ENCODE measurements at regions not wholly inside any gene's neighbourhood (a gene's known extent, or its start where the extent isn't known, plus 50 kb on each side); places are given as distances from the start of the nearest gene placed in this dataset.

DNA sequence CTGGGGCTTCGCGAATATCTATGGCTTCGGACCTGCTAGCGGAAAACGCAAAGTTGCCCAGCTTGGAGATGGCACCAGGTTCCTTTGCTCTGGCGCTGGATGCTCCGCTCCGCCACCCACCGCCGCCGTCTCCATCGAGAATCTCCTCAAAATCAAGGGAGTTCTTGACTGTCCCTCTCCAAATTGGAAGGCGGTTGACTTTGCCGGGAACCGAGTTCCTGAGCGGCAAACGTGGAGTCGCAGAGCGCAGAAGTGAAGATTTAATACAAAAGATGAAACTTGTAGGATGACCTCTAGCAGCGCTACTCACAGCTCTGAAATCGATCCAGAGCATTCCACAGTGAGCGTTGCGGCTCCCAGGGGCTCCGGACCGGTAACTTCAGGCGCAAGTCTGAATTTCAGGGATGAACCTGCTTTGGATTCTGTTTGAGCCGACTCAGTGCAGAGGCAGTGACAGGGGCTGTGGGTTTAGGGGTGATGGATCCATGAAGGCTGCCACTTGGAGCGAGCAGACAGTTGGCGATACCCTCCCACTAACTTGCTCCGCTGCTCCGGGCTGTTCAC lies 1641.5 kb upstream of the C9orf72 start:
- POLR2A ChIA-PET, result no interaction called here
- H3K27me3 ChIP-seq (ENCODE audit: control insufficient read depth in 2 of 2, insufficient read depth in 2 of 2, low read length in 2 of 2), result peaks cover 0 to 14% of the 10 kb centered on the region in 2 donors
- H3K27ac ChIP-seq (ENCODE audit: low read depth, low read length), result no peak overlapping the region

GRCh38 chr9:29217966-29218365 lies 1644.7 kb upstream of the C9orf72 start:
- peaks cover 30 to 39% (median 36%) of the 10 kb centered on the region in 5 donors for H3K27me3 Mint-ChIP-seq
- DNase-seq (no peak), ATAC-seq (no peak)
- Histone ChIP-seq H3K4me1 (ENCODE audit: control insufficient read depth in 2 of 2, insufficient read depth in 2 of 2, low read length in 2 of 2) (no peaks in the 10 kb centered on the region), H3K27me3 (ENCODE audit: control insufficient read depth in 2 of 2, insufficient read depth in 2 of 2, low read length in 2 of 2) (peaks cover 0 to 11% of the 10 kb centered on the region in 2 donors), H3K36me3 (ENCODE audit: control insufficient read depth in 2 of 3, insufficient read depth in 3 of 3, low read length in 3 of 3) (no peaks in the 10 kb centered on the region), H3K4me3 (ENCODE audit: low read length) (no peak overlapping the region), H3K27ac (ENCODE audit: low read depth, low read length) (no peak overlapping the region), H3K9me3 (ENCODE audit: control insufficient read depth in 2 of 3, low read length in 3 of 3) (no peaks in the 10 kb centered on the region)
- no peak overlapping the region for H3K4me3 Mint-ChIP-seq
- no peak overlapping the region for H3K27ac Mint-ChIP-seq
- POLR2A ChIA-PET, result no interaction called here
- peaks cover 0 to 10% (median 8%) of the 10 kb centered on the region in 7 donors for H3K4me1 Mint-ChIP-seq
- CTCF ChIA-PET, result no interaction called here
- intact Hi-C loops (cut with micrococcal nuclease), result no loop called here
- peaks cover 0 to 7% (median 0%) of the 10 kb centered on the region in 11 donors for H3K9me3 Mint-ChIP-seq
- H3K36me3 Mint-ChIP-seq, result no peaks in the 10 kb centered on the region

More for the DNA sequence above, 1641.5 kb upstream of the C9orf72 start:
- no peaks in the 10 kb centered on the region for H3K36me3 Mint-ChIP-seq
- H3K9me3 Mint-ChIP-seq, result peaks cover 0 to 9% (median 0%) of the 10 kb centered on the region in 11 donors
- Histone ChIP-seq H3K4me1 (ENCODE audit: control insufficient read depth in 2 of 2, insufficient read depth in 2 of 2, low read length in 2 of 2) (no peaks in the 10 kb centered on the region), H3K36me3 (ENCODE audit: control insufficient read depth in 2 of 3, insufficient read depth in 3 of 3, low read length in 3 of 3) (no peaks in the 10 kb centered on the region), H3K4me3 (ENCODE audit: low read length) (no peak overlapping the region), H3K9me3 (ENCODE audit: control insufficient read depth in 2 of 3, low read length in 3 of 3) (no peaks in the 10 kb centered on the region)
- ATAC-seq, result no peak
- H3K27me3 Mint-ChIP-seq, result peaks cover 50 to 65% (median 60%) of the 10 kb centered on the region in 5 donors
- peak overlapping the region in 5 of 10 donors; percentile 14 to 70 (median 34) for H3K4me3 Mint-ChIP-seq
- no peak for DNase-seq
- peaks cover 0 to 23% (median 20%) of the 10 kb centered on the region in 7 donors for H3K4me1 Mint-ChIP-seq
- intact Hi-C loops (cut with micrococcal nuclease), result no loop called here
- CTCF ChIA-PET, result no interaction called here
- no peak overlapping the region for H3K27ac Mint-ChIP-seq

DNA sequence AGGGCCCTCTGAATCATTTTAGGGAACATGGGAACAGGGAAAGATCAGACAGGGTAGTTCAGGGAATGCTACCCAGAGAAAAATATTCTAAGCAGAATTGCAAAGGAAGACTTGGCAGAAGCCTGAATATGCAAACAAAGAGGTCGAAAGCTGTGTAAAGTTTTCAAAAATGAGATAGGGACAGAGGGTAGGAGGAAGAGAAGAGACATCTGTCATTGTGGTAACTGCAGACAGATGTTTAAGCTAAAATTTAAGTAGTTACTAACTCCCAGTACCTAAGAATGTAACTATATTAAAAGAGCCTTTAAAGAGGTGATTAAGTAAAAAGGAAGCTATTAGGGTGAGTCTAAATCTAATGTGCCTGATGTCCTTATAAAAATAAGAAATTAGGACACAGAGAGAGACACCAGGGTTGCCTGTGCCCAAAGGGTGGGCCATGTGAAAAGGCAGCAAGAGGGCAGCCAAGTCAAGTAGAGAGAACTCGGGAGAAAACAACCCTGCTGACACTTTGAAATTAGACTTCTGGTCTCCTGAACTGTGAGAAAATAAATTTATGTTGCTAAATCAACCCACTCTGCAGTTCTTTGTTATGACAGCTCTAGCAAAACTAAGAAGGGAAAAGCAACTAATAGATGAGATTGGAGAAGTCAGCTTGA lies 1647.4 kb upstream of the C9orf72 start:
- no peak overlapping the region for H3K27ac Mint-ChIP-seq
- Histone ChIP-seq H3K4me3 (ENCODE audit: low read length) (no peak overlapping the region), H3K4me1 (ENCODE audit: control insufficient read depth in 2 of 2, insufficient read depth in 2 of 2, low read length in 2 of 2) (no peaks in the 10 kb centered on the region), H3K27ac (ENCODE audit: low read depth, low read length) (no peak overlapping the region), H3K27me3 (ENCODE audit: control insufficient read depth in 2 of 2, insufficient read depth in 2 of 2, low read length in 2 of 2) (peaks cover 0 to 9% of the 10 kb centered on the region in 2 donors), H3K36me3 (ENCODE audit: control insufficient read depth in 2 of 3, insufficient read depth in 3 of 3, low read length in 3 of 3) (no peaks in the 10 kb centered on the region), H3K9me3 (ENCODE audit: control insufficient read depth in 2 of 3, low read length in 3 of 3) (no peaks in the 10 kb centered on the region)
- ATAC-seq (no peak), DNase-seq (no peak)
- no peaks in the 10 kb centered on the region for H3K36me3 Mint-ChIP-seq
- no peak overlapping the region for H3K4me3 Mint-ChIP-seq
- H3K4me1 Mint-ChIP-seq, result peaks cover 0 to 2% (median 0%) of the 10 kb centered on the region in 7 donors
- peaks cover 6 to 15% (median 14%) of the 10 kb centered on the region in 5 donors for H3K27me3 Mint-ChIP-seq
- ChIA-PET CTCF (no interaction called here), POLR2A (no interaction called here)
- intact Hi-C loops (cut with micrococcal nuclease), result no loop called here
- peaks cover 0 to 5% (median 0%) of the 10 kb centered on the region in 11 donors for H3K9me3 Mint-ChIP-seq

DNA sequence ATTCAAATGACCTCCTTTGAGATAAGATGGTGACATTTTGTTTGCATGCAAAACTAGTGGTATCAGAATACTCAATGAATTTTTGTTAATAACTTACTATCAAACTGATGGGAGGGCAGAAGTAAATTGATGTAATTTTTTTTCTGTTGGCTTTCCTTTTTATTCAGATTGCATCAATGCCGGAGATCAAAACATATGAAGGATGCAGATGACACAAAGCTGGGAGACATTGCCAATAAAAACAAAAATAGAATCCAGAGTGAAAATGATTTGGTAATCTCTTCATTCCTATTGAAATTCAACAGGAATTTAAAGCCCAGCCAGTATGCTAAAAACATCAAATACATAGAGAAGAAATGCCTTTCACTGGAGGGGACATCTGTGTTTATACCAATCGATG lies 1655.3 kb upstream of the C9orf72 start:
- no peak overlapping the region for H3K4me3 ChIP-seq (ENCODE audit: low read length)
- intact Hi-C loops (cut with micrococcal nuclease), result no loop called here
- no peaks in the 10 kb centered on the region for H3K27me3 ChIP-seq (ENCODE audit: control insufficient read depth in 2 of 2, insufficient read depth in 2 of 2, low read length in 2 of 2)
- DNase-seq (no peak), ATAC-seq (no peak)
- no peaks in the 10 kb centered on the region for H3K9me3 ChIP-seq (ENCODE audit: control insufficient read depth in 2 of 3, low read length in 3 of 3)
- Mint-ChIP-seq H3K4me3 (no peak overlapping the region), H3K9me3 (peaks cover 0 to 8% (median 6%) of the 10 kb centered on the region in 11 donors), H3K36me3 (peaks cover 0 to 4% (median 0%) of the 10 kb centered on the region in 5 donors), H3K27ac (no peak overlapping the region), H3K27me3 (peaks cover 0 to 6% (median 3%) of the 10 kb centered on the region in 5 donors), H3K4me1 (peaks cover 0 to 5% (median 0%) of the 10 kb centered on the region in 7 donors)
- ChIA-PET CTCF (no interaction called here), POLR2A (no interaction called here)
- H3K36me3 ChIP-seq (ENCODE audit: control insufficient read depth in 2 of 3, insufficient read depth in 3 of 3, low read length in 3 of 3), result no peaks in the 10 kb centered on the region
- no peak overlapping the region for H3K27ac ChIP-seq (ENCODE audit: low read depth, low read length)
- H3K4me1 ChIP-seq (ENCODE audit: control insufficient read depth in 2 of 2, insufficient read depth in 2 of 2, low read length in 2 of 2), result no peaks in the 10 kb centered on the region

- Mint-ChIP-seq H3K27ac (no peak overlapping the region), H3K4me3 (no peak overlapping the region), H3K27me3 (peaks cover 0 to 6% (median 0%) of the 10 kb centered on the region in 5 donors), H3K36me3 (peaks cover 0 to 4% (median 0%) of the 10 kb centered on the region in 5 donors), H3K4me1 (peaks cover 0 to 5% (median 0%) of the 10 kb centered on the region in 7 donors), H3K9me3 (peaks cover 0 to 12% (median 5%) of the 10 kb centered on the region in 11 donors)
- Histone ChIP-seq H3K27ac (ENCODE audit: low read depth, low read length) (no peak overlapping the region), H3K4me3 (ENCODE audit: low read length) (no peak overlapping the region), H3K36me3 (ENCODE audit: control insufficient read depth in 2 of 3, insufficient read depth in 3 of 3, low read length in 3 of 3) (no peaks in the 10 kb centered on the region), H3K27me3 (ENCODE audit: control insufficient read depth in 2 of 2, insufficient read depth in 2 of 2, low read length in 2 of 2) (no peaks in the 10 kb centered on the region), H3K9me3 (ENCODE audit: control insufficient read depth in 2 of 3, low read length in 3 of 3) (no peaks in the 10 kb centered on the region), H3K4me1 (ENCODE audit: control insufficient read depth in 2 of 2, insufficient read depth in 2 of 2, low read length in 2 of 2) (no peaks in the 10 kb centered on the region)
- intact Hi-C loops (cut with micrococcal nuclease), result no loop called here
- POLR2A ChIA-PET, result no interaction called here
- ATAC-seq (no peak), DNase-seq (no peak)
- CTCF ChIA-PET, result no interaction called here
Observed at GRCh38 chr9:29230931-29231330, 1657.7 kb upstream of the C9orf72 start.

GRCh38 chr9:29233193-29233592 lies 1659.9 kb upstream of the C9orf72 start:
- Mint-ChIP-seq H3K36me3 (peaks cover 0 to 4% (median 0%) of the 10 kb centered on the region in 5 donors), H3K9me3 (peaks cover 0 to 12% (median 5%) of the 10 kb centered on the region in 11 donors), H3K27me3 (peaks cover 0 to 6% (median 0%) of the 10 kb centered on the region in 5 donors), H3K27ac (no peak overlapping the region), H3K4me3 (no peak overlapping the region), H3K4me1 (peaks cover 0 to 5% (median 0%) of the 10 kb centered on the region in 7 donors)
- no peaks in the 10 kb centered on the region for H3K4me1 ChIP-seq (ENCODE audit: control insufficient read depth in 2 of 2, insufficient read depth in 2 of 2, low read length in 2 of 2)
- intact Hi-C loops (cut with micrococcal nuclease), result no loop called here
- no peak for ATAC-seq
- DNase-seq, result no peak
- H3K9me3 ChIP-seq (ENCODE audit: control insufficient read depth in 2 of 3, low read length in 3 of 3), result no peaks in the 10 kb centered on the region
- no peak overlapping the region for H3K4me3 ChIP-seq (ENCODE audit: low read length)
- ChIA-PET CTCF (no interaction called here), POLR2A (no interaction called here)
- H3K27me3 ChIP-seq (ENCODE audit: control insufficient read depth in 2 of 2, insufficient read depth in 2 of 2, low read length in 2 of 2), result no peaks in the 10 kb centered on the region
- H3K27ac ChIP-seq (ENCODE audit: low read depth, low read length), result no peak overlapping the region
- no peaks in the 10 kb centered on the region for H3K36me3 ChIP-seq (ENCODE audit: control insufficient read depth in 2 of 3, insufficient read depth in 3 of 3, low read length in 3 of 3)

DNA sequence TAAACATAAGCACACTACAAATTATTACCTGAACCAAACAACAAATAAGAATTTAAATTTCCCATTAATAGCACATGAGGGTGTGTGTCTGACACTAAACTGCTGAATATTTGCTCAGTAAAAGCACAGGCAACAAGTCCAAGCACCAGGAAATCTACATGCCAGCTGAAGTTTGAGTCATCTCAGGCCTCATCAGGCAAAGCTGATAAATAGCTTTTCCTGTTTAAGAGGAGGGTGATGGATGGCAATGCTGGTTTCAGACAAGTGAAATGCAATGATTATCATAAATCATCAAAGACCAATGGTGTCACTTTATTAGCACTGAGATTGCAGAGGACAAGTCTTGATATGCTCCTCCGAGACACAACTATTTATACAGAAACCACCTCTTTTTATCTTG lies 1668.0 kb upstream of the C9orf72 start:
- Mint-ChIP-seq H3K4me1 (no peaks in the 10 kb centered on the region), H3K36me3 (no peaks in the 10 kb centered on the region), H3K27me3 (no peaks in the 10 kb centered on the region), H3K27ac (no peak overlapping the region), H3K4me3 (no peak overlapping the region), H3K9me3 (peaks cover 0 to 6% (median 0%) of the 10 kb centered on the region in 11 donors)
- POLR2A ChIA-PET, result no interaction called here
- Histone ChIP-seq H3K4me3 (ENCODE audit: low read length) (no peak overlapping the region), H3K36me3 (ENCODE audit: control insufficient read depth in 2 of 3, insufficient read depth in 3 of 3, low read length in 3 of 3) (no peaks in the 10 kb centered on the region), H3K4me1 (ENCODE audit: control insufficient read depth in 2 of 2, insufficient read depth in 2 of 2, low read length in 2 of 2) (no peaks in the 10 kb centered on the region), H3K27ac (ENCODE audit: low read depth, low read length) (no peak overlapping the region), H3K27me3 (ENCODE audit: control insufficient read depth in 2 of 2, insufficient read depth in 2 of 2, low read length in 2 of 2) (no peaks in the 10 kb centered on the region), H3K9me3 (ENCODE audit: control insufficient read depth in 2 of 3, low read length in 3 of 3) (no peaks in the 10 kb centered on the region)
- intact Hi-C loops (cut with micrococcal nuclease), result no loop called here
- DNase-seq, result no peak
- CTCF ChIA-PET, result no interaction called here
- no peak for ATAC-seq
